ENCODE measurements at regions not wholly inside any gene's neighbourhood (a gene's known extent, or its start where the extent isn't known, plus 50 kb on each side); places are given as distances from the start of the nearest gene placed in this dataset.
"Not testable (repeated sequence)": the region's sequence is repeated elsewhere in the genome, so short reads cannot be mapped to it uniquely, and the experiment has no call there.

DNA sequence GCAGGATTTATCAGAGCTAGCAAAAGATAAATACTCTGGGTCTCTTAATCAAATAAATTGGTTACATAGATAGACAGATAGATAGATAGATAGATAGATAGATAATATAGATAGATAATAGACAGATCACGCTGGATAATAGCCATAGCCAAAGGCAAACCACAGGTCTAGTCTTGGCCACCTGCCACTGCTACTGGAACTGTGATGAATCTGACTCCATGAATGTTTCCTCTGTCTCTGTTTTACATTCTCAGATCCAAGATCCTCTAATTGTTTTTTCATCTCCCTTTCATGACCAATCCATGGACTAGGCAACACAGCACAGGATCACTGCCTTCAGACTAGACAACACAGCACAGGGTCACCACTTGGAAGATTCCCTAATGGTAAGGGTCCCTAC is 444.7 kb upstream of the NFIA start:
- no peak for DNase-seq

DNA sequence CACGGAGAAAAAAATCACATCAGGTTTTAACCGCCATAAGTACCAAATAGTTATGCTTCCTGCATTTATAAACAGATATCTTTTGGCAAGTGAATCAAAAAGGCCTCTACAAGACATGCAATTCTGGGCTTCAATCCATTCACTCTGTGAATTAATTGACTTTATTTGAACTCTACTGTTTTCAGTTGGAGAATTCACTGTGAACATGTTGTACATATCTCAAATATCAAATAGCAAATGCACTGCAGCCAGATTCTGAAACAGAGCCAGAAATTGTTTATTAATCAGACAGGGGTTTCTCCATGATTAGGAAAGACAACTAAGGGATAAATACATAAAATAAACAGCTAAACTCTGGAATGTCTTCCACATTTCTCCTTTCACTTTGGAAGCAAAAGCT is 445.4 kb upstream of the NFIA start:
- DNase-seq = no peak

DNA sequence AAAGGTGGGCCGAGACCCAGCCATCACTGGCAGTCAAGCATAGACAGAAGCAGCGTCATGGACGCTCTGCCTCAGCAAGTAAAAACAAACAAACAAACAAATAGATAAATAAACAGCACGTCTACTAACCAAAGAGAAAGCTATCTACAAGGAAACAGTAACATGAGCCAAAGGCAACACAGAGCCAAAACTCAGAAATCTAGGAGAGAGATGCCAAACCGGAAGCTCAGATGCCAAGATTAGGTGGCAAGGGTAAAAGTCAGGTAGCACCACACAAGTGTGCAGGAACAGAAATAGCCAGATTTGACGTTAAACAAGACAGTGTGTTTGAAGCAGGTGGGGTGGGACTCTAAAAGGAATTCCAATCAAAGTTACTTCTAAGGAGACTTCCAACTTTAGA is 448.3 kb upstream of the NFIA start:
- no peak for DNase-seq

DNA sequence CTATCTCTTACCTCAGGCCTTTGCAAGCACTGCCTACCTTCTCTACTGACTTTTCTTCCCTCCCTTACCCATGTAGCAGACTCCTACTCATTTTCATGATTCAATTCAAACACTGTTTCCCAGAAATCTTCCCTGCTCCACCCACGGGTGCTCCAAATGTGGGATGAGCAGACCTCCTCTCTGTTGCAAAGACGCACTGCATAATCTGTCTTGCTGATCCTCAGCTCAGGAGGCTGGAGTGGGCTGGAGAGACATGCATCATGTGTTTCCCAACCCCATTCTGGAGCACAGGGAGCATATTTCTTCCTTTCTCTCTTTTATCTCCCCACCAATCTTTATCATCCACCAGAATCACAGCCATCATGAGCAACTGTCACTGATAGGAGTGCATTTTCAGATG is 459.9 kb upstream of the NFIA start:
- no peak for DNase-seq

DNA sequence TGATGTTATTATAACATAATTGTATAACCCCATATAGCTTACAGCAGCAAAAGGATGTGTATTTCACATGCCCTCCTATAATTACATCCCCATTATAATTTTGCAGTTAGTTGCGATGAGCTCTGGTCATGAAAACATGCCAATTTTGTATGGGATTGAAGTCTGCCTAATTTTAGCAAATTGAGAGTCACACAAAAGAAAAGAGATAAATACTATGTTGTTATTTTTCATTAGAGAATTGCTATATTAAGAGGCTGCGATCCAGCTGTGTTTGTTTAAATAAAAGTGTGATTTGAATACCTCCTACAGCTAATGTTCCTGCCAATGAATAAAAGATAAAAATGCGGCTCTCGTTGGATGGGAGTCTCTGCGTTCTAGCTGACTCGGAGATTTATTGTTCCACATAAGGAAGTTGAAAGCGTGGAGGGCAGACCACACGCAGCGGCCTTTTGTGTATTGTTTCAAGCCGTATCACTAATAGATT is 461.0 kb upstream of the NFIA start:
- DNase-seq = peak; percentile 54

DNA sequence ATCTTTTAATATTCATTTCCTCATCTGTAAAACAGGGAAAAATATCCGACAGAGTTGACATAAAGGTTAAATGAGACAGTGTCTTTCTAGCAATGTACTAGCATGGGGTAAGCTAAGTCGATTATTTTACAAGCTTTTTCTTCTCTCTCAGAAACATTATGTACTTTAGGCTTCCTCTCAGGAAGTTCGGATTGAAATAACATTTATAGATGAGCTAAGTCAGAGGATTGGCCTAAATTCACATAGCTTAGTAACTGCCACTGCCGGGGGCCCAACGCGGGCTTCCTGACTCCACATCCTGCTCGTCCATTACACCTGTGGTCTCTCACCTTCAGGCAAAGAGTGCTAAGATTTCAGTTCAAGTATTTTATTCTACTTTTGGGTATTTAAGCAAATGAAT is 462.3 kb upstream of the NFIA start:
- no peak for DNase-seq

DNA sequence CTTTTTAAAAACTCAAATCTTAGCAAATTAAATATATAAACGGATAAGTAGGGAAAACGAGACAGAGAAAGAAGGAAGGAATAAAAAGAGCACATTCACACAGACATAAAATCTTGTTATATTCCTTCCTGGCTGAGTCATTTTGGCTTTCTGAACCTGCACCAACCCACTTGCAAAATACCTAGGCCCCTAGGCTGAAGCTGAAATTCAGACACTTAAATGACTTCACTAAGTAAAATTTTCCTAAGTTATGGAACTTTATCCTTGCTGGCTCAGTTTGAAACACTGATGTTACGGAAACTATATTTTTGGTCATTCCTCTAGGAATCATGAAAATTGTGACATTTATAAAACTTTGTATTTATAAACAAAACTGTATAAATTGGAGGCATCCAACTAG is 462.8 kb upstream of the NFIA start:
- no peak for DNase-seq

DNA sequence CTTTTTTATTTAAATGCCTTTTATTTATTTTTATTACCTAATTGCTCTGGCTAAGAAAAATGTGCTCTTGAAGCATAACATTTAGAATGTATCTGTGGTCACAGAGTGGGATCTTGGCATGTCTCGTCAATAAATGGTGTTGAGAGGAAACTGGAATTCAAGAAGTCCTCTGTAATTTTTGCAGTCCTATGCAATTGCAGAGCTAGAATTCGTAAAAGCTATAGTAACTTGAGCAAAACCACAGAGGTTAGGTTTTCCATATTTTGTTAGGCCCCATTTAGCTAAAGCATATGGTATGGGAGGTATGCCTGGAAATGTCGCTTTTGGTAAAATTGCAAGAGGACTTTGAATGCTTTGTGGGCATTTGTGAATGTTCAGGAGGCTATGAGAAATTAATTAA is 466.7 kb upstream of the NFIA start:
- DNase-seq = no peak

DNA sequence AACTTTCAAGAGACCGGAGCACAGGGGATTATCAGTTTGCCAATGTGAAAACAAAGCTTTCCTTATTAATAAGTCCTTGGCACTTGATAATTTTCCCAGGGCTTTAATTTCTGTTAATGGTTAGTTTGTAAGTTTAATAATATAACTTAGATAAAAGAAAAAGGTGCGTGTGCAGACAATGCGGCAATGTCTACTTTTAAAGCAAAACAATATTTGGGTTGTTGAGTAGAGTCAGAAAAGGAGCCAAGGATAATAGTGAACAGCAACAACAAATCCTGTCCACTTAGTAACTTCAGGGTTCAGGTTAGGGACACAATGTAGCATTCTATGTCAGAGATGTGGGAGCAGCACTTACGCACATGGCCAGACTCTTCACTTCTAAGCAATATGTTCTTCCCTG is 469.6 kb upstream of the NFIA start:
- no peak for DNase-seq

DNA sequence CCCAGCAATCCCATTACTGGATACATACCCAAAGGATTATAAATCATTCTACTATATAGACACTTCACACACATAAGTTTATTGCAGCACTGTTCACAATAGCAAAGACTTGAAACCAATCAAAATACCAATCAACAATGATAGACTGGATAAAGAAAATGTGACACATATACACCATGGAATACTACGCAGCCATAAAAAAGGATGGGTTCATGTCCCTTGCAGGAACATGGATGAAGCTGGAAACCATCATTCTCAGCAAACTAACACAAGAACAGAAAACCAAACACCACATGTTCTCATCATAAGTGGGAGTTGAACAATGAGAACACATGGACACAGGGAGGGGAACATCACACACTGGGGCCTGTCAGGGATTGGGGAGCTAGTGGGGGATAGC is 475.4 kb upstream of the NFIA start:
- not testable (repeated sequence) for DNase-seq

DNA sequence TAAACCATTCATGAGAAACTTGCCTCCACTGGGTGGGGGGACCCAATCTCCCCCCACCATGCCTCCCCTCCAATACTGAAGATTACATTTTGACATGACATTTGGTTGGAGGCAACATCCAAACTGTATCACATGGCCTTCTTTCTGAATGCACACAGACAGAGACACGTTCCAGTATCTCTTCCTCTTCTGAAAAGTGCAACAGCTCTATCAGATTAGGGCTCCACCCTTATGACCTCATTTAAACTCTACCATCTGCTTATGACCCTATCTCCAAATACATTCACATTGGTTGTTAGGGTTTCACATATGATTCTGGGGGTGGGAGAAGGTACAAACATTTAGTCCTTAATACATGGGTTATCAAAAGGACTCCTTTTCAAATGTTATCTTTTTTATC is 481.8 kb upstream of the NFIA start:
- DNase-seq = no peak

DNA sequence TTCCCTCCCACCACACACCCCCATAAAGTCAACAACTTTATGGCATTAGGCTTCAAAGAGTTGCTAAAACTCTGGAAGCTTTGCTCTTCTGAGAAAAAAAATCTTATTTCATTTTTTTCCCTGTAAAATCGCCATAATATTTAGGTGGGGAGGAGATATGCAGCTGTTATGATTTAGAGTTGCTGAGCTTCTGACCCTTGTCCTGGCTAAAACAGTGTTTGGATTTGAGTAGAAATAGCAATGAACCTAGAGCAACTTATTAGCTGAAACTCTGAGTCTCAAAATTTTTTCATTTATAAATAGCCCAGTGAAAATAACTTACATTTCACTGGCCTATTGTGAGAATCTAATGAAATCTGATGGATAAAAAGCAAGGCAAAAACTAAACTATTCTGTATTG is 482.8 kb upstream of the NFIA start:
- no peak for DNase-seq

DNA sequence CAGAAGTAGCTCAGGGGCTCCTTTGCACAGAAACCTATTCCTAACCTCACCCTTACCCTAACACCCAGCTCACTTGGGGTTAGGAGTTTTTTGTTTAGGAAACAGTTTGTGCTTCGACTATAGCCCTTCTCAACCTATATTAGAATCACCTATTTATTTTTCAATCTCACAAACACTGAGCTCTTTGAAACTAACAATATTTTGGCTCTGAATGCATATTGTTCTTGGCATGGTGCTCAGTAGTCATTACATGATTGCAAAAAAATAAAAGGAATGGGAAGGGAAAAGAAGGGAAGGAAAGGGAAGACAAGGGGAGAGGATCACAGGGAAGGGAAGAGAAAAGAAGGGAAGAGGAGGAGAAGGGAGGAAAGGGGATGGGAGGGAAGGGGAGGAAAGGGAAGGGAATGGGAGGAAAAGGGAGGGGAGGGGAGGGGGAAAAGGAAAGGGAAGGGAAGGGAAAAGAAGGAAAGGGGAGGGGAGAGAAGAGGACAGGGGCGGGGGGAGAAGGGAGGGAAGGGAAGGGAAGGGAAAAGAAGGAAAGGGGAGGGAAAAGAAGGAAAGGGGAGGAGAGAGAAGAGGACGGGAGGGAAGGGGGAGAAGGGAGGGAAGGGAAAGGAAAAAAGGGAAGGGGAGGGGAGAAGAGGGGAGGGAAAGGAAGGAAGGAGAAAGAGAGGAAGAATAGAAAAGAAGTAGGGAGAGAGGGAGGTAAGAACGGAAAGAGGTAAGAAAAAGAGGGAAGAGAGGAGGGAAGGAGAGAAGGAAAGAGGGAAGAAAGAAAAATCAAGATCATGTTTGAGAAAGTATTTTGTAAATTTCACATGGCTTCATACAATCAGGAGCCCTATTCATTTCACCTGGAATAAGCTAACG is 484.1 kb upstream of the NFIA start:
- no peak for DNase-seq

DNA sequence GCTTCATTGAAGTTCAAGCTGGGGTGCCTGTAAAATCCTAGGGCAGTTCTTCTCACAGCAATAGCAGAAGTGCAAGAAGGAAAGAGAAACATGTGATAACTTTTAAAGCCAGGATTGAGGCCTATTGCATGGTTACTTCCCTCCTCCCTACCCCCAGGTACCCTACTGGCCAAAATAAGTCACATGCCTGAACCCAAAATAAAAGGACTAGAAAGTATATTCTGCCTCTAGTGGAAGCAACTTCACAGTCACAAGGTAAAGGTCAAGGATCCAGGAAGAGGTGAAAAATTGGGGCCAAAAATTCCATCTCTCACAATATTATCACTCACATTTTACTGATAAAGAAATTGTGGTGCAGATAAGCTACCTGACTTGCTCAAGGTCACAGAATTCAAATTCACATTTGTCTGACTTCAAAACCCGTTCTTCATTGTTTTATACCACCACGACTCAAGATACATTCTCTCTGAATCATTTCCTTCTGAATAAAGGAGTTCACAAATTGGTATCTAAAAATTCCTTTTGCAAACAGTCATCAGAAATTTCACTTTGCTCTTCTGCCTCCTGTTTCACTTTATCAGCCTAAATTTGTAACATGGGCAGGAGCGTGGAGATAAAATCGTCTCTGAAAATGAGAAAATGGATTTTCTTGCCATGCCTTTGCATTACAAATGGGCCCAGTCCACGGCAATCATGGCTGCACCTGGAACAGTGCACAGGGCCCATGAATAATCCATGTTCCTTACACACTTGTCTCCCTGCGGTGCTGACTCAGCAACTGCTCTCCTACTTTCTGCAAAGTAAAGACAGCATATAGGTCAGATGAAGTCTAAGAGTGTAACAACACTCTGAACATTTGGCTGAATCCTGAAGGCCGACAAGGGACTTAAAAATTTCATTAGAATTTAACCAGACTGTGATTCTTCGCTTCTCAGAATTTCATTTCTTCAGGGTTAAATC is 485.3 kb upstream of the NFIA start:
- DNase-seq = no peak

DNA sequence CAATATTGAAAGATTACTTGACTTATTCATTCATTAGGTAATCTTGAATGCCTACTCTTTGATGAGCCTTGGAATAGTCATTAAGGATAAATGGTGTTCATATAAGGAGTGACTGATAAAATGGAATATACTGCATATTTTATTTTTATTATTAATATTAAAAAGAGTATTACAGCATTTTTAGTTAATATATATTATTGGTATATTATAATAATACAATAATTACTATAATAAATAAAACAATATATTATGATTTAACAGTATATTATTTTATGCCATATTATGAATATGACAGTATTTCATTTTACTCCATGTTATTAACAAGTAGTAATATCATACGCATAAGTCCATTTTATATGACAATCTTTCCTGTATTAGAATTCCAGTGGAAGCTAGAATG is 490.8 kb upstream of the NFIA start:
- DNase-seq = no peak

DNA sequence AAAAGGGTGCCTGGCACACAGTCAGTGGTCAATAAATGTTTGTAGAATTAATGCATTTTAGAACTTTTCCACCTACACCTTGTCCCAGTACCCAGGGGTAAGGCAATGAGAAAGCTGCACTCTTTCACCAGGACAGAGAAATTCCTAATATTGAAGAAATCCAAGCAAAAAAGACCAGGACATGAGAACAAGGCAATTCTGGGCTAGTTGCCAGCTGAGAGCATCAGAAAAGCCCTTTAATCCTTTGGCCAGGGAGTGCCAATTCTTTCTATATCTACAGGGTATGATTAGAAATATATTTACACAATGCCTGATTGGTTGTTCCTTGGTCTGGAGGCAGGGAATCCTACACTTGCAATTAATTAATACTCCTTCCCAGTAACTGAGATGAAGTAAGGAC is 492.4 kb upstream of the NFIA start:
- no peak for DNase-seq

DNA sequence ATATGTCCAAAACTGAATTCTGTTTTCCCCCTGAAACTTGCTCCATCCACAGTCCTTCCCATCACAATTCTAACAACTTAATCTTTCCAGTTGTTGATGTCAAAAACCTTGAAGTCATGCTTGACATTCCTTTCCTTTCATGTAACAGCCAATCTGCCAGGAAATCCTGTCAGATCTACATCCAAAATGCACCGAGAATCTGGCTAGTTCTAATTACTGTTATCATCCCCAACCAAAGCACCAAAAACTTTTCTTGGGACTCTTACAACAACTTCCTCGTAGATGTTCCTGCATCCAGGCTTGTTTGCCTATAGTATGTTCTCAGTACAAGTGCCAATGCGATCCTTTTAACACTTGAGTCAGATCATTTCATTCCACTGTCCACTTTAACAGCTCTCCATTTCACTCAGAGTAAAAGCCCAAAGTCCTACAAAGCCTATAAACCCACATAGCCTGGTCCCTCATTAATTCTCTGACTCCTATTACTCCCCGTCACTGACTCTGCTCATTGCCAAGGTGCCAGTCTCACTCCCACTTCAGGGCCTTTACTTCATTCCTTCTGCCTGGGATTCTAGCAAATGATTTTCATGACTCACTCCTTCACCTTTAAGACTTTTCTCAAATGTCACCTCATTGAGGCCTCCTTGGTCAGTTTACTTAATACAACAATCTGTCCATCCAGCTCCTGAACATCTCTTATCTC is 493.2 kb upstream of the NFIA start:
- no peak for DNase-seq

DNA sequence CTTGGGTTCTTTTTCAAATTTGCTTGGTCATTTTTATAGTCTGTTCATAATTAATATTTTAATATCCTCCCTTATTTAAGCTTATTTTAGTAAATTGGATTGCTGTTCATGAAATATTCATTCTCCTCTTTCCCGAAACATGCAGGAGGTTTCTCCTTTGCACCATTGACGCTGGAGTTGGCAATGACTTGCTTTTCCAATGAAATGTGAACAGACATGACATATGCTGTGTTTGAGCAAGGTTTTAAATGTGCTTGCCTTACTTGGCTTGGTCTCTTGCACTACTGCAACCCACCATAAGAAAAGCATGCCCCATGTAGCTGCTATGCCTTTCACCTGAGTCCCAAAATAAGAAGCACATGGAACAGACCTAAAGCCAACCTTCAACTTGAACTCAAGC is 498.0 kb upstream of the NFIA start:
- no peak for DNase-seq

DNA sequence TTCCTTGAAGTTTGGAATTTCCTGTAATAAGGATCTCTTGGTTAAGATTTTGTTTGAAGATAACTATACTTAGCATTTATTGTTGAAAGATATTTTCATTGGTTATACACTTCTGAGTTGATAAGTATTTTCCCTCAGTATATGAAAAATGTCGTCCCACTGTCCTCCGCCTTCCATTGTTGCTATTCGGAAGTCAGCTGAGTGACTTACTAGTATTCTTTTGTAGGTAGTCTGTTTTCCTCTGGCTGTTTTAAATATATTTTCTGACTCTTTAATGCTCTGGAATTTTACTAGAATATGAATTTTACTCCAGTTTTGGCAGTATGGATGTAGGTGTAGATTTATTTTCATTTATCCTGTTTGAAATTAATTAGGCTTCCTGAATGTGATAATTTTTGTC is 498.7 kb upstream of the NFIA start:
- DNase-seq = no peak

DNA sequence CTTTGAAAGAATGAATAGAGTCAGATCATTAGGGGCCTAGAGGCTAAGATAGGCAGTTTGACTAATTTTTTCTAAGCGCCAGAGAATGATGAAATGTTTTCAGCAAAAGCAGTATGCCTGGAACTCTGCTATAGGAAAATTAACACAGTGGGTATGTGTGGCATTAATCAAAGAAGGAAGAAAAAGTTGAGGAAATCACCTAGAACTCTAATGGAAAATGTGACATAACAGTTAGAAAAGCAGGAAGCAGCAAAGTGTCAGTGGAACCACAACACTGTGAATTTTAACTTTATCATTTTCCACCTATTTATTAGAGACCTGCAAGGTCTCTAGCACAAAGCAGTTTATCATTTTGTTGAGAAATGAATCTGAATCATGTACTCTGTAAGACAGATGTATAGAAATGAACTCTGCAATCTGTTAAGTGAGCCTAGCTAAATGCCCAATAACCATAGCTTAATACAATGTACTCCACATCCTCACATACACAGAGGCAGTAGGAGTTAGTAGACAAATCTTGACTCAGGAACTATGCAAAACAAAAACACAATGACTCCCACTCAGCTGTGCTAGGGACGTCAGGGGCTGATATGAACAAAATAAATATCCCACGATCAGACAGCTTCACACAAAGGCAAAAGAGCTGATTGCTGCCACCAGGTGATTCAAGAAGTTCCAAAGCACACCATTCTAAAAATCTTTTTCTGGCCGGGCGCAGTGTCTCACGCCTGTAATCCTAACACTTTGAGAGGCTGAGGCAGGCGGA is 500.7 kb upstream of the NFIA start:
- no peak for DNase-seq

DNA sequence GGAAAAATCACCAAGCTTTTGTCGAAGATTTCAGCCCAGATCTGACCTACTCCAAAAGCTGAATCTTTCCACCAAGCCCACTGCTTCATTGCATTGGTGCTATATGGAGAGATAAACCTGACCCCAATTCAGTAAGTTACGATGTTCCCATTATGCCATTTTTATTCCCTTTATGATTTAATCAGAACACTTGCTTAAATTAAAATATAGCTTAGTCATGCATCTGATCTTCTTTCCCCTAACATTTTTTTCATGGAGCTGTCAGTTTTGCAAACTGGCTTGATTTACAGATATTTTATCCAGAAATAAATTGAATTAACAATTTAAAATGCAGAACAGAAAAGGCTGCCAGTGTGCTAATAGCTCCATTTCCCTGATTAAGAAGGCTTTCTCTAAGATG is 503.5 kb upstream of the C1orf87 start:
- DNase-seq = no peak

DNA sequence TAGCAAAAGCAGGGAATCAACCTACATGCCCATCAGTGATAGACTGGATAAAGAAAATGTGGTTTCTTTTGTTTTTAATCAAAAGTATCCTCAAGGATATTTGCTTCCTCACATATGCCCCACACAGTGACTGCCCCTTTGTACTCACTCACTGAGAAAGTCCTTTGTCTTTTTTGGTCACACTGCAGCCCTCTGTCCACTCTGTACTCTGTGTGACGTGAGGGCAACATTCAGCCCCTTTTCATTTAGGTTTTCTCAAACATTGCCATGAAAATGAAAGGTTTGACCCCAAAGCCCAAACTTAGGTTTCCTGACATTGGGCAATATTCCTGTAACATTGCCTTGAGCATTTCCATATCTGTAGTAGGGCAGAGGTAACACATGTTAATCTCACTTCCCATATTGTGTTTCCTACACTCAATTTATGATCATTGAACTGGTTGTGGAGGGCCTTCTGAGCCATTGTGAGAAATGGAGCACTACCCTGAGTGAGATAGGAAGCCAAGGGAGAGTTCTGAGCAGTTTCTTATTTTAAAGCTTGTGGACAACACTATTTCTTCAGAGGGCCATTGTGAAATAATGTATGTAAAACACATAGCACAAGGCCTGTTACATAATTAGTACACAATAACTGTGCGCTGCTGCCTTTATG is 501.9 kb upstream of the C1orf87 start:
- no peak for DNase-seq
